ENCODE measurements at regions not wholly inside any gene's neighbourhood (a gene's known extent, or its start where the extent isn't known, plus 50 kb on each side); places are given as distances from the start of the nearest gene placed in this dataset.

- no peak overlapping the region for H3K27ac ChIP-seq
- no peak for TF ChIP-seq ZFX (IDR thresholded peaks at IDR 0.05)
- no peak for TF ChIP-seq CTCF (conservative IDR thresholded peaks at IDR 0.05)
Measured at GRCh38 chr1:244963231-244963826, 99.0 kb upstream of the HNRNPU start.

GRCh38 chr1:244962130-244962529, 97.8 kb upstream of the HNRNPU start:
- H3K27ac ChIP-seq, result no peak overlapping the region
- TF ChIP-seq CTCF (conservative IDR thresholded peaks at IDR 0.05), result no peak
- no peak for TF ChIP-seq ZFX (IDR thresholded peaks at IDR 0.05)

- no peak overlapping the region for H3K27ac ChIP-seq
- TF ChIP-seq CTCF (conservative IDR thresholded peaks at IDR 0.05), result no peak
- no peak for TF ChIP-seq ZFX (IDR thresholded peaks at IDR 0.05)
Measured at GRCh38 chr1:244960904-244961303, 96.6 kb upstream of the HNRNPU start.

- H3K27ac ChIP-seq, result no peak overlapping the region
- TF ChIP-seq ZFX (IDR thresholded peaks at IDR 0.05) (no peak), CTCF (conservative IDR thresholded peaks at IDR 0.05) (no peak)
Measured at GRCh38 chr1:244958593-244958992, 94.2 kb upstream of the HNRNPU start.

- no peak overlapping the region for H3K27ac ChIP-seq
- TF ChIP-seq CTCF (conservative IDR thresholded peaks at IDR 0.05), result no peak
- TF ChIP-seq ZFX (IDR thresholded peaks at IDR 0.05), result no peak
Measured at GRCh38 chr1:244957525-244957924, 93.2 kb upstream of the HNRNPU start.

GRCh38 chr1:244957122-244957521, 92.8 kb upstream of the HNRNPU start:
- H3K27ac ChIP-seq, result no peak overlapping the region
- TF ChIP-seq ZFX (IDR thresholded peaks at IDR 0.05) (no peak), CTCF (conservative IDR thresholded peaks at IDR 0.05) (no peak)

GRCh38 chr1:244955661-244956060, 91.3 kb upstream of the HNRNPU start:
- TF ChIP-seq CTCF (conservative IDR thresholded peaks at IDR 0.05) (no peak), ZFX (IDR thresholded peaks at IDR 0.05) (no peak)

More at GRCh38 chr1:244955661-244956060, 91.3 kb upstream of the HNRNPU start:
- no peak overlapping the region for H3K27ac ChIP-seq

All from C4-2B (cell line).